ENCODE measurements at regions not wholly inside any gene's neighbourhood (a gene's known extent, or its start where the extent isn't known, plus 50 kb on each side); places are given as distances from the start of the nearest gene placed in this dataset.

DNA sequence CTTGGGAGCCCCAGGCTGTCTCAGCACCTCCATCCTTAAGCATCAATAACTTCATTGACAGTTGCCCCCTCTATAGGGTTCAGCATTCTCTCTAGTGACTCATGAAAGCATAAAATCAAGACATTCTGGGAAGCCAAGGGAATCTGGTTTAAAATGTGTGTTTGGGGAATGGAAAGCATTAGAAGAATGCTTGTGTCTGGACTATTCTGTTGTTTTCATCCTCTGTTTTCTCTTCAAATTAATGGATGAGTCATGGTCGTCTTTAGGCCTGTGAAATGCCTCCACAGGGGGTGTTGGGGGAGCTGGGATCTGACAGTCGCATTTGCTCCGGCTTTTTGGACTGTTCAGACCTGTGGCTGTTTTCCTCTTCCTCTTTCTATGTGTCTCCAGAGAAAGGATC is 279.7 kb downstream of the CDC5L start:
- Histone ChIP-seq H3F3A (ENCODE audit: low read depth) (no peaks in the 10 kb centered on the region), H3K4me3 (ENCODE audit: low read length, poor library complexity, severe bottlenecking) (no peak overlapping the region), H2AFZ (ENCODE audit: low read length) (no peak overlapping the region), H3K9me2 (replicated peaks; ENCODE audit: low read depth, low read length) (no peaks in the 10 kb centered on the region), H3K9ac (ENCODE audit: low read depth, low read length, poor library complexity, severe bottlenecking) (no peak overlapping the region), H4K20me1 (ENCODE audit: insufficient read depth, low read length, poor library complexity, severe bottlenecking) (no peaks in the 10 kb centered on the region), H3K79me2 (ENCODE audit: insufficient read depth, low read length) (no peaks in the 10 kb centered on the region), H3K36me3 (ENCODE audit: insufficient read depth, low read length) (no peaks in the 10 kb centered on the region), H3K4me1 (ENCODE audit: insufficient read depth, low read length, poor library complexity, severe bottlenecking) (no peaks in the 10 kb centered on the region), H3K27me3 (ENCODE audit: insufficient read depth, low read length, poor library complexity, severe bottlenecking) (no peaks in the 10 kb centered on the region), H3K9me3 (ENCODE audit: insufficient read depth, low read depth, low read length) (no peaks in the 10 kb centered on the region), H3K4me2 (ENCODE audit: low read depth, low read length, poor library complexity, severe bottlenecking) (no peak overlapping the region)
- TF ChIP-seq CTCF (conservative IDR thresholded peaks at IDR 0.05; ENCODE audit: low read length), result no peak
- TF ChIP-seq EZH2phosphoT487 (IDR thresholded peaks at IDR 0.05; ENCODE audit: borderline replicate concordance), result no peak

DNA sequence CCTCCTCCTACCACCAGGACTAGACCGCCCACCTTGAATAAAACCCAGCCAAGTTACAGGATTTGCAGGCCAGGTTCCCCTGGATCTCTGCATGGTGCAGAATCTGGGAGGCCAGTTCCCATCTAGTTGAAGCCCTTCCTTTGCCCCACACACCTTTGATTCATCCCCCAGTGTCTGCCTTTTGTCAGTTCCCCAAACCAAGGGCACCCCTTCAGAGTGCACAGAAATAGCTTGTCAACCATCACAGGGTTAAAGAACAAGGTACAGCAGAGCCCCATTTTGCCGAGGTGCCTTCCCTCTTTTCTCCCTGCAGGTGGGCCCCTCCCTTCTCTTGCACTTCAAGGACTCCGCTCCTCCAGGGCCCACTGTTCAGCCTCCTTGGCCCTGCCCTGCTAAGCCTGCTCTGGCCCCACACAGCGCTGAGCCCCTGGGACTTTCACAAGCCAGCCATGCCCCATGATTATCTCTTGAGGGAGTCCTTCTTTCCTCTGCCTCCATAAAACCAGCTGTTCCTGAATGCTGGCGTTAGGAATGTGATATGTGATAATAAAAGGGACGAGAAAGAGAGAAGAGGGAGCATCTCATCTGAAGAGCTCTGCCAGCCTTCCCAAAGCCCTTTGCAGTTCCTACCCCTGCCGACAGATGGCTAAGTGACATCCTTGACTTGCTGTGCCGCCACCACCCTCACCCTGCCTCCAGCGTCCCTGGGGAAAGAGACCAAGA is 280.3 kb downstream of the CDC5L start:
- H3K36me3 ChIP-seq (ENCODE audit: insufficient read depth, low read length), result no peaks in the 10 kb centered on the region
- H3K9me3 ChIP-seq (ENCODE audit: insufficient read depth, low read depth, low read length), result no peaks in the 10 kb centered on the region
- H3K4me3 ChIP-seq (ENCODE audit: low read length, poor library complexity, severe bottlenecking), result no peak overlapping the region
- no peaks in the 10 kb centered on the region for H3K27me3 ChIP-seq (ENCODE audit: insufficient read depth, low read length, poor library complexity, severe bottlenecking)
- no peaks in the 10 kb centered on the region for H3K9me2 ChIP-seq (replicated peaks; ENCODE audit: low read depth, low read length)
- no peaks in the 10 kb centered on the region for H3K79me2 ChIP-seq (ENCODE audit: insufficient read depth, low read length)
- TF ChIP-seq EZH2phosphoT487 (IDR thresholded peaks at IDR 0.05; ENCODE audit: borderline replicate concordance) (no peak), CTCF (conservative IDR thresholded peaks at IDR 0.05; ENCODE audit: low read length) (peak; percentile 53)
- H3F3A ChIP-seq (ENCODE audit: low read depth), result no peaks in the 10 kb centered on the region
- no peaks in the 10 kb centered on the region for H3K4me1 ChIP-seq (ENCODE audit: insufficient read depth, low read length, poor library complexity, severe bottlenecking)
- no peak overlapping the region for H3K4me2 ChIP-seq (ENCODE audit: low read depth, low read length, poor library complexity, severe bottlenecking)
- no peak overlapping the region for H2AFZ ChIP-seq (ENCODE audit: low read length)
- no peaks in the 10 kb centered on the region for H4K20me1 ChIP-seq (ENCODE audit: insufficient read depth, low read length, poor library complexity, severe bottlenecking)
- no peak overlapping the region for H3K9ac ChIP-seq (ENCODE audit: low read depth, low read length, poor library complexity, severe bottlenecking)

DNA sequence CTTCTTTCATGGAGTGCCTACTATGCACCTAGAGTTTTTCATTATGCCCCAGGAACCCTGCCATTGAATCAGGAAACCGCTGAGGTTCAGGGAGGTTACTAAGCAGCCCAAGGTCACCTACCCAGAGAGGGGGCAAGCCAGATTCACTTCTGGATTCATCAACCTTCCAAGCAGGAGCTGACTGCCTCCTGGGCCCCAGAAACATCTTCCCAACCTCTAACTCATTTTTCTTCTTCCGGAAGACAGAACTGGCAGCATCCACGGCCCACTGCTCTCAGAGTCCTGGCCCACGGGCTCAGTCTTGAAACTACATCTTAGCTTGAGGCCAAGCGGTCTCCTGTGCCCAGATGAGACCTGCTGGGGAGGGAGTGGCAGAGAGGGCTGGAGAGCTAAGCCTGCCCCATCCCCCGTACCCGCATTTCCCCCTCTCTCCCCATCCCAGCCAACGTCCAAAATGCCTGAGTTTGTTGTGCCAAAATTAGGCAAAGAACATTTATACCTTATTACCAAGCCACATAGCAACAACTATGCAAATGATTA is 281.0 kb downstream of the CDC5L start:
- H3K79me2 ChIP-seq (ENCODE audit: insufficient read depth, low read length), result no peaks in the 10 kb centered on the region
- no peak overlapping the region for H3K4me2 ChIP-seq (ENCODE audit: low read depth, low read length, poor library complexity, severe bottlenecking)
- no peak overlapping the region for H3K4me3 ChIP-seq (ENCODE audit: low read length, poor library complexity, severe bottlenecking)
- no peaks in the 10 kb centered on the region for H3K27me3 ChIP-seq (ENCODE audit: insufficient read depth, low read length, poor library complexity, severe bottlenecking)
- H3K9ac ChIP-seq (ENCODE audit: low read depth, low read length, poor library complexity, severe bottlenecking), result no peak overlapping the region
- TF ChIP-seq EZH2phosphoT487 (IDR thresholded peaks at IDR 0.05; ENCODE audit: borderline replicate concordance), result no peak
- TF ChIP-seq CTCF (conservative IDR thresholded peaks at IDR 0.05; ENCODE audit: low read length), result no peak
- no peaks in the 10 kb centered on the region for H4K20me1 ChIP-seq (ENCODE audit: insufficient read depth, low read length, poor library complexity, severe bottlenecking)
- no peaks in the 10 kb centered on the region for H3K4me1 ChIP-seq (ENCODE audit: insufficient read depth, low read length, poor library complexity, severe bottlenecking)
- no peaks in the 10 kb centered on the region for H3K36me3 ChIP-seq (ENCODE audit: insufficient read depth, low read length)
- H3F3A ChIP-seq (ENCODE audit: low read depth), result no peaks in the 10 kb centered on the region
- no peaks in the 10 kb centered on the region for H3K9me3 ChIP-seq (ENCODE audit: insufficient read depth, low read depth, low read length)
- no peaks in the 10 kb centered on the region for H3K9me2 ChIP-seq (replicated peaks; ENCODE audit: low read depth, low read length)
- H2AFZ ChIP-seq (ENCODE audit: low read length), result no peak overlapping the region

All from Loucy (cell line).